C4-2B (cell line): ENCODE measurements at regions not wholly inside any gene's neighbourhood (a gene's known extent, or its start where the extent isn't known, plus 50 kb on each side); places are given as distances from the start of the nearest gene placed in this dataset.

Experiments used
- H3K27ac ChIP-seq: fragments of 450-650 bp; 2 replicates; pipeline ENCODE4 v1.5.1; 2017
- CTCF ChIP-seq: fragments of 450-650 bp; conservative IDR thresholded peaks from 2 replicates; pipeline ENCODE4 v1.5.1; 2017; ENCODE audit warnings: mild to moderate bottlenecking
- ZFX ChIP-seq: fragments of 450-650 bp; IDR thresholded peaks from 2 replicates; pipeline ENCODE4 v1.6.1; 2017

GRCh38 chr6:33944686-33945411 is 141.0 kb upstream of the MLN start:
- TF ChIP-seq ZFX (no peak), CTCF (no peak)
- no peak overlapping the region for H3K27ac ChIP-seq

- no peak overlapping the region for H3K27ac ChIP-seq
- TF ChIP-seq CTCF = no peak
- no peak for TF ChIP-seq ZFX
Observed at GRCh38 chr6:33936886-33937285, 133.1 kb upstream of the MLN start.

GRCh38 chr6:33935439-33936080 is 131.8 kb upstream of the MLN start:
- H3K27ac ChIP-seq = no peak overlapping the region
- TF ChIP-seq ZFX = no peak
- no peak for TF ChIP-seq CTCF

GRCh38 chr6:33934731-33935270 is 131.0 kb upstream of the MLN start:
- H3K27ac ChIP-seq = no peak overlapping the region
- TF ChIP-seq ZFX (no peak), CTCF (no peak)

GRCh38 chr6:33933101-33933500 is 129.3 kb upstream of the MLN start:
- no peak for TF ChIP-seq ZFX
- TF ChIP-seq CTCF = no peak

GRCh38 chr6:33931799-33932198 is 128.0 kb upstream of the MLN start:
- no peak for TF ChIP-seq ZFX
- no peak for TF ChIP-seq CTCF
- H3K27ac ChIP-seq = no peak overlapping the region

More at GRCh38 chr6:33933101-33933500, 129.3 kb upstream of the MLN start:
- no peak overlapping the region for H3K27ac ChIP-seq

- TF ChIP-seq ZFX = no peak
- H3K27ac ChIP-seq = no peak overlapping the region
Observed at GRCh38 chr6:33929575-33930288, 125.9 kb upstream of the MLN start.
